ENCODE measurements at regions not wholly inside any gene's neighbourhood (a gene's known extent, or its start where the extent isn't known, plus 50 kb on each side); places are given as distances from the start of the nearest gene placed in this dataset.
"Not testable (repeated sequence)": the region's sequence is repeated elsewhere in the genome, so short reads cannot be mapped to it uniquely, and the experiment has no call there.

DNA sequence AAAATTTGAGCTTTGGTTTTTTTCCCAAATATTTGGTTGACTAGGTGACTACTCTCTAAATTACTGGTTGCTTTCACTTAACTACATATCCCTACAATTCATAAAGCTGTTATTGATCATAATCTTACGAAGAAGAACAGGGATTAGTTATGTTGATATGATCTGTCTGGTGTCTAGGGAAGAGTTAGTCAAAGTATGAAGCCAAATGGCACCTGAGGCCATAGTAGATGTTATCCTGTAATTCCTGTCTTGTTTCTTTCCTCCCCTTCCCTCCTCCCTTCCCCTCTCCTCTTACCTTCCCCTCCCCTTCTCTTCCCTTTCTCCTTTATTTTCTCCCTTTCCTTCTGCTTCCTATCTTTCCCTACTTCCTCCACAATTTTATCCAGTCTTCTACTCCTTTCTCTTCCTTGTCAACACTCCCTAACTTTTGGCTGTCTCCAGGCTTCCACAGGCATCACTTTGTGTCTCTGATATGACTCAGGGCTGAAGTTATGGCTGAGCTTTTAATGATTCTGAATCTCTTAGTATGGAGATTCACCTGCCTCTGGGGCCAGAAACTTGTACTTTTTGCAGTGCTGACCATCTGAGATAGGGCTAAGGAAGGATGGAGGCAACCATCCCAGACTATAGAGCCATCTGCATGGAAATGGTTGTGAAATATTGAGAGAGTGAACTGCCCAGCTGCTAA lies 149.9 kb upstream of the TCF4 start:
- DNase-seq (ENCODE audit: low read depth in 2 of 2): no peak

DNA sequence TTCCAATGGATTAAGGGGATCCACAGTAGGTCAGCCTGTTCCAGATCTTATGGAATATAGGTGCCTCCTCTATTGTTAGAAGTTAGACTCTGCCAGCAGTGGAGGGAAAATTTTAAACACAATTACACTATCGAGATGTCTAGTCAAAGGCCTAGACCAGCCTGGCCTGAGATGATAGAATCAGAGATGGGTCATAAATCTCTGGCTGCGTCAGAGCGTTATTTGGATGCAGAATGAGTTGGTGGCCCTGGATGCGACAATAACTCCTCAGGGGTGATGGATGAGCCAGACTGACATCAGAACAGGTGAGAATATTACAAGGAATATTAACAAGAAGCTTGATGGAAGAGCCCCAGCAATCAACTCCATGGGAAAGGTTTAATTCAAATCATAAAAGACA lies 149.3 kb upstream of the TCF4 start:
- DNase-seq (ENCODE audit: low read depth in 2 of 2): no peak

GRCh38 chr18:55735969-55736368 lies 148.0 kb upstream of the TCF4 start:
- DNase-seq (ENCODE audit: low read depth in 2 of 2): no peak

- DNase-seq (ENCODE audit: low read depth in 2 of 2): peak; percentile 13 to 34
These were observed 147.3 kb upstream of the TCF4 start for GRCh38 chr18:55735199-55735855.

GRCh38 chr18:55732227-55733106 lies 144.5 kb upstream of the TCF4 start:
- DNase-seq (ENCODE audit: low read depth in 2 of 2): peak in 1 of 2 donors; percentile 0

- no peak for DNase-seq (ENCODE audit: low read depth in 2 of 2)
These were observed 143.6 kb upstream of the TCF4 start for GRCh38 chr18:55731594-55732042.

DNA sequence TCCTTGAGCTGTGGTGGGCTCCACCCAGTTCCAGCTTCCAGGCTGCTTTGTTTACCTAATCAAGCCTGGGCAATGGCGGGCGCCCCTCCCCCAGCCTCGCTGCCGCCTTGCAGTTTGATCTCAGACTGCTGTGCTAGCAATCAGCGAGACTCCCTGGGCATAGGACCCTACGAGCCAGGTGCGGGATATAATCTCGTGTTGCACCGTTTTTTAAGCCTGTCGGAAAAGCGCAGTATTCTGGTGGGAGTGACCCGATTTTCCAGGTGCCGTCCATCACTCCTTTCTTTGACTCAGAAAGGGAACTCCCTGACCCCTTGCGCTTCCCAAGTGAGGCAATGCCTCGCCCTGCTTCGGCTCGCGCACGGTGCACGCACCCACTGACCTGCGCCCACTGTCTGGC lies 133.0 kb upstream of the TCF4 start:
- DNase-seq (ENCODE audit: low read depth in 2 of 2): not testable (repeated sequence)

DNA sequence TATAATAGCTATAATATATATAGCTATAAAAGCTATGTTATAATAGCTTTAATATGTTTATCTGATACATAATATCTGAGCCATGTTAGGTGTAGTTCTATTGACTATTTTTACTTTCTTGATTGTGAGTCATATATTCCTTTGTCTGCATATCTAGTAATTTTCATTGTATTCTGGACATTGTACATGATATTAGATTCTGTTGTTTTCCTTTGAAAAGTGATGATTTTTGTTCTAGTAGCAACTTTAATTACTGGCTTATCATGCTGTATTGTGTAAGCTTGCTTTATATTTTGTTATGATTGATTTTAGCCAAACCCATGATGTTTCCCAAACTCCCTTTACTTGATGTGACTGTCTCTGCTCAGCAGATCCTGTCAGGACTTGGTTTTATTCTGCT lies 125.7 kb upstream of the TCF4 start:
- DNase-seq (ENCODE audit: low read depth in 2 of 2): no peak

GRCh38 chr18:55706898-55707297 lies 118.9 kb upstream of the TCF4 start:
- DNase-seq (ENCODE audit: low read depth in 2 of 2): no peak

GRCh38 chr18:55699233-55699765 lies 111.3 kb upstream of the TCF4 start:
- no peak for DNase-seq (ENCODE audit: low read depth in 2 of 2)

DNA sequence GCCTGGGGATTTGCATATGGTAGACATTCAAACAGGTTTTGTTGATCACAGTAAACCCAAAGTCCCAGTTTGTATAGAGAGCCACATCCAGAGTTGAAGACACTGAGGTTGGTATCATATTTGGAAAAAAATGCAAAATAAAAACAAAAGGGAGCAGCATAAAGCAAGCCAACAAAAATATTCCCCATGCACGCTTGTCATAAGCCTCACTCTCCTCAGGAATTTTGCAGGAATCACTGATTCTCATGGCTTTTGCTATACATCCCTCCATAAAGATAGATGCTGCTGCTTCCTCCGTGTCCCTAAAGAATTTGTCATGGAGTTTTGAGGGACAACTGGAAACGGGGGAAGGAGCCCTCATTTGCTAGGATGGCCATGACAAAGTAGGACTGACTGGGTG lies 108.8 kb upstream of the TCF4 start:
- DNase-seq (ENCODE audit: low read depth in 2 of 2): no peak

- no peak for DNase-seq (ENCODE audit: low read depth in 2 of 2)
These were observed 107.1 kb upstream of the TCF4 start for GRCh38 chr18:55695091-55695490.

DNA sequence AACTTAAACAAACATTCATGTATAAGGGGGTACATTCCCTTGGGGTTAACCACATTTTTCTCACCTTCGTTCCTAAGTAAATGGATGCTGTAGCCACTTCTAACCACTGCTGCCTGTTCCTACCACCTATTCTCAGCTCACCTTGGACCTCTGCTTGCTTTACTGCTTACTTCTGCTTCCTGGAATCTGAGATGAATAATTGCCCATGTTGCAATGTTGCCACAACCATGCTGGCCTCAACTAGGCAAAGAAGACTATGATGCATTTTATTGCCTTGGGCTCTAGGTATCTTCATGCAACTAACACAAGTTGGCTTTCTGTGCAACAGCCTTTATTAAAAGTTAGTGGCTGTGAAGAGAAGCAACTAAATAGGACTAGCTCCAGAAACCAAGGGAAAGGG lies 106.3 kb upstream of the TCF4 start:
- no peak for DNase-seq (ENCODE audit: low read depth in 2 of 2)

- DNase-seq (ENCODE audit: low read depth in 2 of 2): no peak
These were observed 100.0 kb upstream of the TCF4 start for GRCh38 chr18:55688030-55688429.

DNA sequence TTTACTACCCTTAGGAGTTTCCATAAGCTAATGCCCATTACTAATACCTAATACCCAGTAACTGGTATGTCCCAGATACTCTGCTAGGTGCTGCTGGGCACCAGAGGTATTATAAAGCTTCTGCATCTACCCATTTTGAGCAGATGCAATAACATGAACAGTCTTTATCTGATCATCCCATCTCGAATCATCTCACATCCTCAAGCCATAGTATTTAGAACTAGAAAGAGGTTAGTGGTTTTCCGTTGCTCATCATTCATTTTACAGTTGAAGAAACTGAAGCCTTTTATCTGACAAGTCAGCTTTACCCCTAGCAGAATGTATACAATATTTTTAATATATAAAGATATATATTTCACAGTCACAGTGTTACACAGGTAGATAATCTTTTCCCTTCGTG lies 99.1 kb upstream of the TCF4 start:
- no peak for DNase-seq (ENCODE audit: low read depth in 2 of 2)

DNA sequence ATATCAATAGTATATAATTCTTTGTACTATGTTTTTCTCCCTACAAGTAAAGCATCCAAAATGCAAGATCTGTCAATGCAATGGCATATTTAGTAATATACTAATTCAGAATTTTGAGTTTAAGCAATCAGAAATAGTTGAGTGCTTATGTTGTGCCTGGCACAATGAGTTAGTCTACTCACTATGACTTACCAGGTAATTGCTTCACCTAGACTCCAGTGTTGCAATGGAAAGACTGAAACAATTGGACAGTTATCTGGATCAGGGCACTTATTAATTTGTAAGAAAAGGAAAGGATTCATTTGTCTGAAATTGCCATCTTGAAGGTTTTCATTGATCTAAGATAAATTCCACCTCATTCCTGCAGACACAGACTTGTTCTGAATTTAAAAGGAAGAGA lies 97.6 kb upstream of the TCF4 start:
- no peak for DNase-seq (ENCODE audit: low read depth in 2 of 2)

DNA sequence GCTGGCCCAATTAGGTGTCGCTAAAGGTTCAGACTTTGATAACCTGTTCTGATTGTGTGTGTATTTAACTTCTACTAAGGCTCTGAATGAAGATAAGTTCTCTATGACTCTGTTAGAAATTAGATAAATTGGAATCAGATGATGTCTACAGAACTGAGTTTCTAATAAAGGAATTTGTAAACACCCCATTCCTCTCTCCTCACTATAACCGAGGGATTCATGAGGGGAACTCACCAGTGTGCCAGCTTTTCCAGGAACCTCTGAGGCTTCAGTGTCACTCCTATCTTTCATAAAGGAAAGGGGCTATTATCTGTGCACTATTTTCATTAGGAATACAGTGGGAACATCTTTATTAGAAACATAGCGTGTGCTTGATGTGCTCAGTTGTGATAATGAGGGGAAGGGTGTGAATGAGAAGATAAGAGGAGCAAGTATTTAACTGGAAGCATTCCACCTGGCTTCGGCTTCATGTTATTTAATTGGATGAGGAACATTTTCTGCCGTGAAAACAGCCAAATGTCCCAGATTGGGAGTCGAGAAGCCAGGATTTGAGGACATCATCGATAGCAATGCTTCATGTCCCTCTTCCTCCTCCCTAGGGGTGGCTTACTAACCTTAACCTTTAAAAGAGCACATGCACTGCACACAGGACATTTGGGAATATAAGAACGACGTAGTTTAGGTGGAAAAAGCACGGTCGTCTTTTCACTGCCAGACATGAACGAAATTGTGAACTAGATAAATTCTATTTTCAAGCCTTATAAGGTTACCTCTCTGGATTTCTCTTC lies 84.8 kb upstream of the TCF4 start:
- peak in 1 of 2 donors; percentile 74 for DNase-seq (ENCODE audit: low read depth in 2 of 2)

DNA sequence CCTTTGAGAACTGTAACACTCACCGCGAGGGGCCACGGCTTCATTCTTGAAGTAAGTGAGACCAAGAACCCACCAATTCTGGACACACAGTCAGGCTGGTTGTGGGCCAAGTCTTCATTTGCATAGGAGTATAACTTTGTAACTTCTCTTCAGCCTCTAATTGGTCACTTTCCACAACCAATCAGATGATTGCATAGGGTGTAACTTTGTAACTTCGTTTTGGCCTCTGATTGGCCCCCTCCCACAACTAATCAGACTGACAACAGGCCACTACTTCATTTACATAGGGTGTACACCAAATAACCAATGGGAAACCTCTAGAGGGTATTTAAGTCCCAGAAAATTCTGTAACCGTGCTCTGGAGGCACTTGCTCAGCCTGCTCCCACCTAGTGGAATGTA lies 77.5 kb upstream of the TCF4 start:
- DNase-seq (ENCODE audit: low read depth in 2 of 2): no peak

- not testable (repeated sequence) for DNase-seq (ENCODE audit: low read depth in 2 of 2)
These were observed 76.9 kb upstream of the TCF4 start for GRCh38 chr18:55664758-55665400.

GRCh38 chr18:55663891-55664290 lies 75.9 kb upstream of the TCF4 start:
- DNase-seq (ENCODE audit: low read depth in 2 of 2): no peak

DNA sequence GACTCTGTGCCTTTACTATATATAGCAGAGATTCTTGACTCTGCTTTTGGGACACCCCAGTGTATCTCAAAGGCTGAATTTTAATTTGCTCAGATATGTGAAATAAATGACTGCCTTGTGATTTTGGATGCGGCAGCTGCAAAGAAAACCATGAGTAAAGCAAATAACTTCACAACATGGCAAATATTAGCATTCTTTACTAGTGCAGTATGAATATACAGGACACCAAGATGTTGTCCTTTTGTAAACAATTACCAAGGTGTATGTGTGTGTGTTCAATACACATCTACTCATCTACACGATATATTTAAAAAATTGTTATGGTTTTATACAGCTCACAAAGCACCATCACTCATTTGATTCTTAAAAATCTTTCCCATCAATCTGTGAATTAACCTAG lies 70.6 kb upstream of the TCF4 start:
- DNase-seq (ENCODE audit: low read depth in 2 of 2): no peak

Measured in lung microvascular endothelial cell (primary cell).